NCI-H526 (cell line): ENCODE measurements at regions not wholly inside any gene's neighbourhood (a gene's known extent, or its start where the extent isn't known, plus 50 kb on each side); places are given as distances from the start of the nearest gene placed in this dataset.
"Not testable (repeated sequence)": the region's sequence is repeated elsewhere in the genome, so short reads cannot be mapped to it uniquely, and the experiment has no call there.

Experiments
- DNase-seq, 2 experiments: peaks; one replicate each; lab custom pipeline; 2025; lab: John Stamatoyannopoulos, UW

DNA sequence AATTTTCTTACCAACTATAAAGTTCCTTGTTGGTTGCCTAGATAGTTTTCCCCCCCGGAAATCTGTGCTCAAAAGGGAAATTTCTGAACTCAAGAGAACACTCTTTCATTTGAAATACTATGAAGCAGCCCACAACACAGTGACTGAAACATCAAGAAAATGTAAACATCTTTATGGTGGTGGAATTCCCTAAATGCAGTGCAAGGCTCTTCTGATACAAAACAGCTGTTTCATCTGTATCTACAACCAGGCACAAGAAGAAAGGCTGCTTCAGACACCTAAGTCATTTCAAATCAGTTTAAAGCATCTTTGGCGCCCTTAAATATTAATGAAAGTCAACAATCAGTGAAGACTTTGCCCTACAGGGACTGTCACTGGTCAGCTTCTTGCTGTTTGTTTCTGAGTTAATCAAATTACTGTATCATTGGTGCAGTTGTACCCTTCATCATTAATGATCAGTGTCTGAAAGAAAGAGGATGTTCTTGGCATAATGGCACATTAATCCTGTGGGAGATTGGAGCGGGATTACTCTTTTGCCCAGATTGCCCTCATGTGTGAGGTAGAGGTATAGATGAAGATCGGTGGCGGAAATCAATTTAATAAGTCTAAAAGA is 947.0 kb downstream of the NR2F1-AS1 start:
- no peak for DNase-seq

DNA sequence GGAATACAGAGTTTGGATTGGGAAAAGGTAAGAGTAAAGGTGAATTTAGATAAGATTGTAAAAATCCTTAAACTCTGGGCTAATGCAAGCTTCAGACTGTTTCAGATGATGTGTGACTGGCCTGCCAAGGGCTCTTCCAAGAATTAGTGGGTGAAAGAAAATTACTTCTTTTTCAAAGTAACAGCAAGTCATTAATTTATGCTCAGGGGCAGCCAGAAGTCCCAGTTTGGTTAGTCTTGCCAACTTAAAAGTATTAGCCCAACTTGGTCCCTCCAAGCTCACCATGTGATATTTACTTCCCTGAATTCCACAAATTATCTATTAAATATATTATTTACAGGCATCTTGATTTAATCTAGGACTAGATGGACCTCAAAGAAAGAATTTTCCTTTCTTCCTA is 947.8 kb downstream of the NR2F1-AS1 start:
- no peak for DNase-seq

DNA sequence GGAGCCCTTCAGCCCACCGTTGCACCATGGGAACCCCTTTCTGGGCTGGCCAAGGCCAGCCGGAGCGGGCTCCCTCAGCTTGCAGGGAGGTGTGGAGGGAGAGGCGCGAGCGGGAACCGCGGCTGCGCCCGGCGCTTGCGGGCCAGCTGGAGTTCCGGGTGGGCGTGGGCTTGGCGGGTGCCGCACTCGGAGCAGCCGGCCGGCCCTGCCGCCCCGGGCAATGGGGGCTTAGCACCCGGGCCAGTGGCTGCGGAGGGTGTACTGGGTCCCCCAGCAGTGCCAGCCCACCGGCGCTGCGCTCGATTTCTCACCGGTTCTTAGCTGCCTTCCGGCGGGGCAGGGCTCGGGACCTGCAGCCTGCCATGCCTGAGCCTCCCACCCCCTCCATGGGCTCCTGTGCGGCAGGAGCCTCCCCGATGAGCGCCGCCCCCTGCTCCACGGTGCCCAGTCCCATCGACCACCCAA is 949.8 kb downstream of the NR2F1-AS1 start:
- DNase-seq, result not testable (repeated sequence)

DNA sequence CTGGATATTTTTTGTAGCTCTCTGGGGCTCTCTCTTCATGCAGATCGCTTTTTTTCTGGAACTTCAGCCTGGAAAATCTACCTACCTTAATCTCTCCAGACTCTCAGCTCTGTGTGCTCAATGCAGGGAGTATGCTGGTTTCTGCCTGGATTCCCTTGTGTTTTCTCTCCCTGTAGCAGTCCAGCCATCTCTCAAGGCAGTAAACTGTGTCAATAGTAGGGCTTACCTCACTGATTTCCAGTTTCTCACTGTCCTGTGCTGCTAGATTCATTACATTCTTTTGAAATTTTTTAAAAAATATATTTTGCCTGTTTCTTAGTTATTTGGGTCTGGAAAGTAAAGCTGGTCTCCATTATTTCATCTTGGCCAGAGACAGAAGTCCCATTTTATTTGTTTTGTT is 951.4 kb downstream of the NR2F1-AS1 start:
- no peak for DNase-seq

DNA sequence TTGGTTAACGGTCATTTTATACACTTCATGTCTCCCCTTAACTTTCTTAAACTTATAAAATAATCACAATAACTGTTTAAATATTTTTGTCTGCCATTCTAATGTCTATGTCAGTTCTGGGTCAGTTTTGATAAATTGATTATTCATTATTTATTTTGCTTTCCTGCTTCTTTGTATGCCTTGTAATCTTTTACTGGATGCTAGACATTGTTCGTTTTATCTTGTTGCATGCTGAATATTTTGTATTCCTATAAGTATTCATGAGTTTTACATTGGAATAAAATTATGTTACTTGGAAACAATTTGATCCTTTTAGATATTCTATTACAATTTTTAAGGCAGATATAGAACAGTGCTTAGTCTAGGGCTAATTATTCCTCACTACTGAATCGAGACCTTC is 952.0 kb downstream of the NR2F1-AS1 start:
- DNase-seq, result no peak

DNA sequence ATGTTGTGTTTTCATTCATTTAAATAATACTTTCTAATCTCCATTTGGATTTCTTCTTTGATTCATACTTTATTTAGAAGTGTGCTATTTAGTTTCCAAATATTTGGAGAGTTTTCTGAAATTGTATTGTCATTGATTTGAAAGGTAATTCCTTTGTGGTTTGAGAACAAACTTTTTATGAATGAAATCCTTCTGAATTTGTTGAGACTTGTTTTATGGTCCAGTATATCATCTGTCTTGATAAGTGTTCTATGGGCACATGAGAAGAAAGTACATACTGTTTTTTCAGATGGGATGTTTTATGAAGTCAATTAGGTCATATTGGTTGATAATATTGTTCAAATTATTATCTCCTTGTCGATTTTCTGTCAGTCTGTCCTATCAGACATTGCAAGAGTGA is 953.8 kb downstream of the NR2F1-AS1 start:
- no peak for DNase-seq

DNA sequence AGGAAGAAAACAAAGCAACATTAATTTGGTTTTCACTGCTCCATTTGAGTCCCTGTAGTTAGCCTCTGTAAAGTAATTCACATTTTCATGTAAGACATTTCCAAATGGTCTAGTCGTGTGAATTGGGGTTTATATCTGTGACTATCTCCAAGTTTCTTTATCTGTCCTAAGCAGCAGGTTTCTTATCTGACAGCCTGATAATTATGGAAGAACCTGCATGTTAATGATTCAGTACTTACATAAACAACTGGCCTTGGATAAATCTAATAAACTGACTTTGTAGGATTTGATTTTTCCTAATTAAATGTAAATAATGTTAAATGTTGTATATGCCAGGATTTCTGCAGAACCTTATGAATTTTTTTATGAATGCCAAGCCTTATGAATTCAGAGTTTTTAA is 964.9 kb downstream of the NR2F1-AS1 start:
- no peak for DNase-seq

DNA sequence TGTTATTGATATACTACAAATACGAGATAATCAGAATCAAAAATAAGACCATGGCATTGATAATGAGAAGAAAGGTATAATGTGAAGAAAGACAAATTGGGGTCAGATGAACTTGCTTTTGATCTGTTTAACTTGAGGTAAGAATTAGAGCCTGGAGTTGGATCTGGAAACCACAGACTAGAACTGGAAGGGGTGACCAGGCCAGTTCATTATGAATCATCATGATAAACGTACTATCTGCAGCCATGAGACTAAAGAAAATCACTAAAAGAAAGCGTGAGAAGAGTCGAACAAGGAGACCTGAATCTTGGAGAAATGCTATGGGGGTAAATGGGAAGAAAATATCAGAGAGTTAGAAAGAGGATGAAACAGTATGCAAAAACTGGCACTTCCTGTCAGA is 967.5 kb downstream of the NR2F1-AS1 start:
- DNase-seq, result no peak

DNA sequence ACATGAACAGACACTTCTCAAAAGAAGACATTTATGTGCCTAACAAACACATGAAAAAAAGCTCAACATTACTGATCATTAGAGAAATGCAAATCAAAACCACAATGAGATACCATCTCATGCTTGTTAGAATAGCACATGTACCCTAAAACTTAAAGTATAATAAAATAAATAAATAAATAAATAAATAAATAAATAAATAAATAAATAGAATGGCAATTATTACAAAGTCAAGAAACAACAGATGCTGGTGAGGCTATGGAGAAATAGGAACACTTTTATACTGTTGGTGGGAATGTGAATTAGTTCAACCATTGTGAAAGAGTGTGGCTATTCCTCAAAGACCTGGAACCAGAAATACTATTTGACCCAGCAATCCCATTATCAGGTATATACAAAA is 970.6 kb downstream of the NR2F1-AS1 start:
- DNase-seq, result not testable (repeated sequence)

DNA sequence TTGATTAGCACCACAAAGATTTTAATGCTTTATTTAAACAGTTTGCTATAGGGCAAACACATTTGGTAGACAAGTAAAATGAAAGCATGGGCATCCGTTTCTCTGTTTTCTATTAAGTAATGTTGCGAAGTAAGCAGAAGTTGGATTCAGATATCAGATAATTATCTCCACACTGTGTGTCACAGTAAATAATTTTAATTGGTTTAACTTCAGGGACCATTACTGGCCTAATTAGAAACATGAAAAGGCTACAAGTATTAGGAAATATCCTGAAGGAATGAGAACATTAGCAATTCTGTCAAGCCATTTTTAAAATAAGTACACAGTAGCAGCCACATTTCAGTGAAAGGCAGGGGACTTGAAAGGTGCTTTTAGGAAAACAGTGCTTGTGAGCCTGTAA is 975.4 kb downstream of the NR2F1-AS1 start:
- DNase-seq, result no peak

DNA sequence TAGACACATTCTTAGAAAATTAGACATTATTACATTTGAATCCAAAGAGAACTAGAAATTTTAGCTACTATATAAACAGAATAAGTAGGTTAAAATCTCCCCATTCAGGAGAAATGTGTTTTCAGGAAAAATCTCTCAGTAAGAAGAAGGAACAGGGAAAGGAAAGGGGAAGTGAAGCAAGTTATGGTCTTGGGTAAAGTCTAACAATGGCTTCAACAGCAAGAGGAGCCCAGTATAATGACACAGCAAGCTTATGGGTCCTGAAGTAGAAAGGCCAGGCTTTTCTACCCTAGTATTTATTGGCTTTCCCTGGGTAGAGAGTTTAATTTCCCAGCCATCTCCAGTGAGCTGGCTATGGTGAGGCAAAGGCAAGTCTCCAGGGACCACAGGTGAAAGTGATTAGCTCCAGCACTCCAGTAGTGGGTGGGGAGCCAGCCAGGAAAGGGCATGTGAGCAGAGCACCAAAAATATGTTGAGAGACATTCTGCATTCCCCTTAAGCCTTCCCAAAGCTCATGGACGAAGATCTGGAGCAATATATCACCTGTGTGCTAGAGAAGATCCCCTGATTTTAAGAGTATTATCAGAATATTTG is 981.7 kb downstream of the NR2F1-AS1 start:
- peak in 1 of 2 experiments; percentile 10 for DNase-seq

DNA sequence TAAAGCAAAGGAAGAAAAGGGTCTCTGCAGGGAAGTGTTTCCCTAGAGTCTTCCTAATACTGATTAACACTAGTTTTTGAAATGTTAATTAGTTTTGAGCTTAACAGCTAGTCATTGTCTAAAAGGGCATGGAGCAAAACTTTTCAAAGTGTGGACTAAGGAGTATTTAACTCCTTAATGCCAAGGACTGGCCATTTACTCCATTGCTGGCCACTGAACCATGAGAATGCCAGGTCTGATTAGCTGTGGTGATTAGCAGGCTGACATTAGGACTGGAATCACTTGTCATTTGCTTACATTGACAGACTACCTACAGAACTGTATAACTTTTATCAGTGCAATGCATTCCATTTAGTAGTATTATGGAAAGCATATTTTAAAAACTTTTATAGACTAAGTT is 987.0 kb downstream of the NR2F1-AS1 start:
- no peak for DNase-seq

DNA sequence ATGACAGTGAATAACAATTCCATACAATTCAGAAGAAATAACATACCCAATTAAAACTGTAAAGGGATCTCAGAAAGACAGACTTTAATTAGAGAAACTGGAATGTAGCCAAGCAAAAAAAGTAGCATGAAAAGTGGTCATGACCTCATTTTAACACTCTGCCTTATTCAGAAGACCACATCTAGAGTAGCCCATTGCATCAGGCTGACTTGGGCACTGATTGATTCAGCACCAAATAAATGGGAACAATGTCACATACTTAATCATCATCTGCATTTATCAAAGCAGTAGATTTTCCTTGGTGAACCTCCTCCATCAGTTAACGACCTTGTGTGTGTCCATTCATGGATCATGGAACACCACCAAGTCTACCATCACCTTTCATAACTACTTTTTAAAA is 992.1 kb downstream of the NR2F1-AS1 start:
- DNase-seq, result no peak

DNA sequence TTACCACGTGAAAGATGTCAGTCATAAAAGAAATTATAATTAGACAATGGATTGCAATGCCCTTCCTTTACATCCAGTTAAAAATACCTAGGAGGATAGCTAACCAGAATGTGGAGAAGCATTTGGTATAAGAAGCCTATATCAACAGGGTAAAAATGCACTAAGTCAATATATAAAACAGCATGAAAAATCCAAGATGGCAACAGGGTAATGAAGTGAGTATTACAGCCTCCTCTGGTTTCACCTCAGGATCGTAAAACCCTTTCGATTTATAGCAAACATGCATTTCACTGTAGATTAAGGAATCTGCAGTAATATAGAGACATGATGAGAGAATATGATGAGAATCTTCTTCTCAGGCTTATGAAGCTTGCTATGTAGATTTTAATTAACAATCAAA is 999.3 kb downstream of the NR2F1-AS1 start:
- no peak for DNase-seq

DNA sequence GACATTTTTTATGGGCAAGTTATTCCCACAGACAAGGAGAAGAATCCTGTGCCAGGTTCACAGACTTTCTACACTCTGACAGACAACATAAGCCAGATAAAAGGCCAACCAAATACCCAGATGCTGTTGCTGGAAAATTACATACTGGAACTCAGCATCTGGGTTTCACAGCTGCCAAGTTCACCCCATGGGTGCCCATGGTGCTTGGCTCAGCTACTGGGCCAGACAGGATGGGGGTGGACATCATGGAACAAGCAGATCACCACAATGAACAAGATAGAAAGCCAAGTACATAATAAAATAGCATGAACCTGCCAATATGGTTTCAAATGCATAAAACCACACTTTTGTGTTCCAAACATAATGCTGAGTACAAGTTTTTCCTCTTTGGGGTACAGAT is 999.8 kb downstream of the NR2F1-AS1 start:
- no peak for DNase-seq

DNA sequence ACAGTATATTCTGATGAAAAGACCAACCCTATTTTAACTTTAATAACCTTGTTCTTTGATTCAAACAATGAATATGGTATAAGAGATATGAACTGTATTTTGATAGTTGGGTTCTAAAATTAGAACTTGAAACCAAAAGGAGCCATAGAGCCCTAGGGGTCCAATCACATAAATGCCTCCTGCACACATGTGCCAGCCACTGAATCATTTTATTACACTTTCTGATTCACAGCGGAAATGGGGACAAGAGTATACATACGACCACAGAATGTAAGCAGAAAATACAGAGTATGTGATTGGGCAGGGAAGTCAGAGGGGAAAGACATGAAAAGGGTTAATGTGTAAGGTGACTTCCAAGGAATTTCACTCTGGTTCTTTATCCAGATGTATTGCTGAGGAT is 1000.2 kb downstream of the NR2F1-AS1 start:
- no peak for DNase-seq

DNA sequence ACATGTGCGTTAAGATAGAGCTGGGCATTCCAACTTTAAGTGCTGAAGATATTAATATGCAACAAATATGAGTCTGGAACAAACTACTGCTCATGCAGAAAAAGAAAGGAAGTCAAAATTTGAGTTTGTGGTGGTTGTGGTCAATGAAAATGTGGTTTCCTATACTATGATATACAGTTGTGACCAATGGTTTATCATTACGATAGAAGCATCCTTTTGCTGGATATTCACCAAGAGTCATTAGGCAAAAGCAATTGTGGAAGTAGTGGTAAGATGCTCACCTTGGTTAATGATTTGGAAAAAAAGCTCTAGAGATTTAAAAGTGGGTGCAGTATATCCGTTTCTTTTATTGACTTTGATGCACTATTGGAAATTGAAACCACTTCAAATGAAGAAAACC is 1007.0 kb downstream of the NR2F1-AS1 start:
- no peak for DNase-seq

DNA sequence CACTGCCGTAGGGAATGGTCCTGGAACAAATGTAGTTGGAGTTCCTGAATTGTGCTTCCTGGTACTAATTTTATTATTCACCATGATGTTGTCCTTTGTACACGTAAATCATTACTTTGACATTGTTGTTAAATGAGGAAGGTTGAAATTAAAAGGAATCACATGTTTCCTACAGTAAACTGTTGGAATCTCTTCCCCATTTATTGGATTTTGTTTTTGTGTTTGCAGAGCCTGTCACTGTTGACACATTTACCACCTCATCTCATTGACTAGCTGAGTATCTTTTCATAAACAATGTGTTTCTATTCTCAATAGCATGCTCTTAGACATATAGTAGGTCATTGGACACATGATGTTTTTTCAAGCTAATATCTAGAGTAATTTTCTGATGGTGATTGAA is 1012.5 kb downstream of the NR2F1-AS1 start:
- no peak for DNase-seq

DNA sequence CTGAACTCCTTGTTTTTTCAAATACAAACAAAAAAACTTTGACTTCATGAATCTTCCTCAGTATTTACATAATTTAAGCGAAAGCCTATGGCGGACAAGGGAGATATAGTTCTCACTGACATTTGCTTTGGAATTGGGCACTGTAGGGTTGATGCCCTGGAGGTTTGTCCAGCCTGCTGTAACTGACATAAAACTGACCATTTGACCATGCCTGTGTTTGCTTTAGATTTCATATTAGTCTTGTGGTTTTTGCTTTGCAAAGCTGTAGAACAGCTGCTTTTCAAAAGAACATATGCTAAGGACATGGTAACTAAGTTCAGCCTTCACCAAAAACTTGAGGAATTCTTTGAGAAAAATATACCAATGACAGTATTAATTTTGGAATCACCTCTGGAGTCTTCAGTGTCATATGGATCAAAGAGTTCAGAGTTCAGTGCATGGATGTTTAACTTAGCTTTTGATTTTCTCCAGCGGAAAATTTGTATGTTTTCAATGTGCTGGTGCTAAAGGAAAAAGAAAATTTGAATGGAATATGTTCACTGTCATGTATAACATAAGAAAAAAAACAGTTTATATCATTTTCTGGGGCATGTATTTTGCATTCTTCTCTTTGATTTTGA is 1013.1 kb downstream of the NR2F1-AS1 start:
- no peak for DNase-seq

DNA sequence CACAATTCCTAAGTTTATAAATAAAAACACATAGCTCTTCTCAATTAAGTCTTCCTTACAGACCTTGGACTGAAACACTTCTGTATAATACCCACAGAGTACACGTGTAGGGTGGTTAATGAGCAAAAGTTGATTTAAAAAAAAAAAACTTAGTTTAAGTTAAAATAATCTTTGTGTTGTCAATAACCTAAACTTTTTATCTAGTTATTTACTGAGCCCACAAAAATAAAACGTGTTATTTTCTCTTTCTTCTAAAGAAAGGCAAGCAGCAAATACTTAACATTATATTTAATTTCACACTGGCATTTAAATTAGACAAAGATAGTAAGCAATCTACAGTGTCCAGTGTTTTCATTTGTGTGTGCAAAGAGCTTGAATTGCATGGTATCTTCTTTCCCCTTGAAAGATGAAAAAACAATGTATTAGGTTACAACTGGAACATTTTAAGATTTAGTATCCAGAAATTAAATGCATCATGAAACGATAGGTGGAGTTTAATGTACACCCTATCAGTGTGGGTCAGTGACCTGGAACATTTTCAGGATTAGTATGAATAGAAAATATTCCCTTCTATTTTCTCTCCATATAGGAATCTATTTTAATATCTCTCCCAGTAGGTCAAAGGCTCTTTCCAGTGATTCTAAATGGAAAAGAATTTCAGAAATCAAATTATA is 1014.8 kb downstream of the NR2F1-AS1 start:
- DNase-seq, result no peak

DNA sequence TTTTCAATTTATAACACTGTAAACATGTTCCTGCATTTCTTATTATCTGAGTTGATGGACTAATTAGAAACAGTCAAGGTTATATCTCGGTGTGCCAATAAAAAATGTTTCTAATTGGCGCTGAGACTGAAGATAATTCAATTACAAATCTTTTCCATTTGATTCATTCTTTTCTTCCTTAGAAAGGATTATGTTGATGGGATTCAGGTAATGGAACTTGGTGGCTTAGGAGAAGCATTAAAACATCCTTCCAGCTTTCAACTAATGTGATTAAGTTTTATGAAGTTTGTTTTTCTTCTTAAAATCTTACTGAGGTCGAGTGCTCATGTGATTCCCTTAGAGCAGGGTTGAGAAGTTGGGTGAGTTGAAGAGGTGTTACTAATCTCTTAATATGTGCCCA is 1015.3 kb downstream of the NR2F1-AS1 start:
- DNase-seq, result no peak

DNA sequence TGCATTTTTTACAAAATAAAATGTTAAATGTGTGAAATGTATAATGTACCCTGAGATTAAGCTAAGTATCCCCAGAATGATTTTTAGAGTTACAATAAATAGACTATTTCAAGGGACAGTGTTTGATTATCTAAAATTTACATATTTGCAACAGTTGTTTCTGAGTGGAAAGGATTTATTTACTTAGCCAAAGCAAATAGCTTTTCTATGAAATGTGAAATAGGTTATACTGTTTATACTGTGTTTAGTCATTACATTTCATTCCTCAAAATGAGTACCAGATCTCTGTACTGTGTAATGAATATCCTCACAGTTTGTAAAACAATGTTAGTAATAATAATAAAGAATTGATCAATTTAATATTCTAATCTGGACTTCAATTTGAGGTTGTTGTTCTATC is 1019.0 kb downstream of the NR2F1-AS1 start:
- DNase-seq, result peak in 1 of 2 experiments; percentile 3

DNA sequence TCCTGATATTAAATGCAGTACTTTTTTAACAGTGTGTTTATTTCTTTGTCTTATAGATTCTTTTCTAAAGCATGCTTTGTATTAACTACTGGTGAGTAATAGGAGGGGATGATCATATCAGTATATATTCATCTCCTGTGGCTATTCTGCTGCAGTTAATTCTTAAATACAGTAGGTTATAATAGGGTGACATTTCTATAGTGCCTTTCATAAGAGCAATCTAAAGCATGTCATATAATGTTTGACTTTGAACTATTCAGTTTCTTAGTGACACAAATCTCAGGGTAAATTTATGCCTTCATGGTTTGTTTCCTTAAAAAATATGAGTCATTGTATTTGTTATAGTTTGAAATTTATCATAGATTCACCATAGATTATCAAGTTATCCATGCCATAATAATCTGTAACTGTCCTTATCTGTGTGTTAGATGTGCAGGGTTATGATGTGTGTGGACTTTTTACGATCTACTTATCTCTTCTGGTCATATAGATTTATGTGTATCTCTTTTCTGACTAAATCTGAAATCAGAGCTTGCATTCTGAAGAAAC is 1019.5 kb downstream of the NR2F1-AS1 start:
- DNase-seq, result no peak
